ENCODE measurements at regions not wholly inside any gene's neighbourhood (a gene's known extent, or its start where the extent isn't known, plus 50 kb on each side); places are given as distances from the start of the nearest gene placed in this dataset.
"Not testable (repeated sequence)": the region's sequence is repeated elsewhere in the genome, so short reads cannot be mapped to it uniquely, and the experiment has no call there.

- TF ChIP-seq CTCF, POLR2A (IDR thresholded peaks at IDR 0.05): not testable (repeated sequence)
These were observed 50.2 kb upstream of the TP53BP2 start for GRCh38 chr1:223895950-223896349.

Data from heart left ventricle (tissue), 13 donors.